Calu3 (cell line): ENCODE measurements at regions not wholly inside any gene's neighbourhood (a gene's known extent, or its start where the extent isn't known, plus 50 kb on each side); places are given as distances from the start of the nearest gene placed in this dataset.

Source experiments
- BruUV-seq: library from RNA; stranded (reverse); fragments of 400-500 nt; replicated peaks from 2 replicates; lab custom pipeline; 2021; lab: Mats Ljungman, UMichigan
- CTCF ChIA-PET: fragments of 300-600 bp; sonication (Branson Sonifier 250); formaldehyde crosslinking; loops from one replicate; lab custom pipeline; 2022; ENCODE audit warnings: antibody characterized with exemption; lab: Charles Lee
- DNase-seq: peaks from one replicate; pipeline ENCODE4 v3.0.0; 2022
- H3K27ac Mint-ChIP-seq: one replicate; pipeline ENCODE4 v1.8.0; 2022; ENCODE audit warnings: mixed read lengths; ENCODE audit not compliant: unreplicated experiment
- H3K27me3 Mint-ChIP-seq: one replicate; pipeline ENCODE4 v1.8.0; 2022; ENCODE audit warnings: mixed read lengths; ENCODE audit not compliant: unreplicated experiment
- H3K36me3 Mint-ChIP-seq: one replicate; pipeline ENCODE4 v1.8.0; 2022; ENCODE audit warnings: mild to moderate bottlenecking, moderate library complexity, mixed read lengths; ENCODE audit not compliant: insufficient read depth, unreplicated experiment
- H3K4me1 Mint-ChIP-seq: one replicate; pipeline ENCODE4 v1.8.0; 2022; ENCODE audit warnings: mild to moderate bottlenecking, low read depth, mixed read lengths; ENCODE audit not compliant: unreplicated experiment
- H3K4me3 Mint-ChIP-seq: one replicate; pipeline ENCODE4 v1.8.0; 2022; ENCODE audit warnings: mild to moderate bottlenecking, low read depth, moderate library complexity, mixed read lengths; ENCODE audit not compliant: unreplicated experiment
- H3K9me3 Mint-ChIP-seq: one replicate; pipeline ENCODE4 v1.8.0; 2022; ENCODE audit warnings: low read depth, mixed read lengths; ENCODE audit not compliant: unreplicated experiment
- CTCF ChIP-seq: fragments of 200-600 bp; IDR thresholded peaks from one replicate; pipeline ENCODE4 v1.8.0; 2022; ENCODE audit warnings: antibody characterized with exemption; ENCODE audit not compliant: unreplicated experiment
- intact Hi-C: fragments of 100-400 bp; cut with micrococcal nuclease; formaldehyde crosslinking; loops from one replicate; pipeline ENCODE4 v1.10.0; 2022; ENCODE audit not compliant: unreplicated experiment

- Mint-ChIP-seq H3K36me3 (no peaks in the 10 kb centered on the region), H3K4me3 (no peak overlapping the region), H3K27ac (no peak overlapping the region), H3K9me3 (no peaks in the 10 kb centered on the region), H3K27me3 (no peaks in the 10 kb centered on the region), H3K4me1 (peaks cover 16% of the 10 kb centered on the region)
- intact Hi-C loops: no loop called here
- no peak for DNase-seq
- no peak for TF ChIP-seq CTCF
- CTCF ChIA-PET: no interaction called here
- no TSS peak for BruUV-seq
Measured at GRCh38 chr2:6107290-6107689, 415.1 kb downstream of the SOX11 start.

- Mint-ChIP-seq H3K36me3 (no peaks in the 10 kb centered on the region), H3K4me1 (no peaks in the 10 kb centered on the region)
- intact Hi-C loops: no loop called here
Measured at GRCh38 chr2:6109831-6110230, 417.6 kb downstream of the SOX11 start.

GRCh38 chr2:6111781-6112261, 419.6 kb downstream of the SOX11 start:
- DNase-seq: no peak
- no peaks in the 10 kb centered on the region for H3K36me3 Mint-ChIP-seq
- intact Hi-C loops: no loop called here
- H3K9me3 Mint-ChIP-seq: no peaks in the 10 kb centered on the region
- H3K27me3 Mint-ChIP-seq: no peaks in the 10 kb centered on the region
- BruUV-seq: no TSS peak
- H3K27ac Mint-ChIP-seq: no peak overlapping the region
- TF ChIP-seq CTCF: no peak
- H3K4me1 Mint-ChIP-seq: no peaks in the 10 kb centered on the region
- CTCF ChIA-PET: interaction anchor here (0.5 kb wide), 1 partner anchor 1820 kb away, joined by 3 read pairs; no protein-coding TSS in a partner anchor
- no peak overlapping the region for H3K4me3 Mint-ChIP-seq

More at GRCh38 chr2:6109831-6110230, 417.6 kb downstream of the SOX11 start:
- Mint-ChIP-seq H3K27me3 (no peaks in the 10 kb centered on the region), H3K9me3 (no peaks in the 10 kb centered on the region), H3K27ac (no peak overlapping the region), H3K4me3 (no peak overlapping the region)
- no peak for DNase-seq
- no TSS peak for BruUV-seq
- CTCF ChIA-PET: no interaction called here
- TF ChIP-seq CTCF: no peak

- H3K9me3 Mint-ChIP-seq: no peaks in the 10 kb centered on the region
- DNase-seq: no peak
- intact Hi-C loops: no loop called here
- H3K27me3 Mint-ChIP-seq: no peaks in the 10 kb centered on the region
- H3K4me1 Mint-ChIP-seq: no peaks in the 10 kb centered on the region
- H3K4me3 Mint-ChIP-seq: no peak overlapping the region
- no peak for TF ChIP-seq CTCF
- CTCF ChIA-PET: no interaction called here
- no peaks in the 10 kb centered on the region for H3K36me3 Mint-ChIP-seq
- BruUV-seq: no TSS peak
- no peak overlapping the region for H3K27ac Mint-ChIP-seq
Measured at GRCh38 chr2:6113786-6114185, 421.6 kb downstream of the SOX11 start.
